NCI-H748 (cell line): ENCODE measurements at regions not wholly inside any gene's neighbourhood (a gene's known extent, or its start where the extent isn't known, plus 50 kb on each side); places are given as distances from the start of the nearest gene placed in this dataset.
A peak's percentile ranks its signal among the peaks of the same experiment; 100 is the strongest.

Experiments used
- DNase-seq: peaks from one replicate; lab custom pipeline; 2025; ENCODE audit not compliant: unreplicated experiment; lab: John Stamatoyannopoulos, UW

- no peak for DNase-seq
Measured at GRCh38 chr14:71588576-71589215, 343.5 kb upstream of the RGS6 start.

GRCh38 chr14:71589609-71590008, 342.6 kb upstream of the RGS6 start:
- DNase-seq: no peak

- no peak for DNase-seq
Measured at GRCh38 chr14:71590131-71590530, 342.1 kb upstream of the RGS6 start.

DNA sequence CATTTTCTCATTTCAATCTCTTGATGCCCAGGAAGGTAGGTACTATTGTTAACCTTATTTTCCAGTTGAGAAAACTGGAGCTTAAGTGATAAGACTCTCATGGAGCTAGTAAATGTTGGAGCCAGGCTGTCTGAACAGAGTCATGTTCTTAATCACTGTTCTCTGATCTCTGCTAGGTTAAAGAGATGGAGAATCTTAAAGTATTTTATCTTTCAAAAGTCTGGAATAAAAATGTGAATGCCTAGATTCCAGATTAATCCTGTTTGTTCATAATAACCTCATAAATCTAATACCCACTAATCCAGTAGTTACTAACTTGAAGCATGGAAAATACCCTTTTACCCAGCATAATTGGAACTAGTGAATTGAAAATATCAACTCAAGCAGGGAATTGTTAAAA, 341.0 kb upstream of the RGS6 start:
- DNase-seq: no peak

DNA sequence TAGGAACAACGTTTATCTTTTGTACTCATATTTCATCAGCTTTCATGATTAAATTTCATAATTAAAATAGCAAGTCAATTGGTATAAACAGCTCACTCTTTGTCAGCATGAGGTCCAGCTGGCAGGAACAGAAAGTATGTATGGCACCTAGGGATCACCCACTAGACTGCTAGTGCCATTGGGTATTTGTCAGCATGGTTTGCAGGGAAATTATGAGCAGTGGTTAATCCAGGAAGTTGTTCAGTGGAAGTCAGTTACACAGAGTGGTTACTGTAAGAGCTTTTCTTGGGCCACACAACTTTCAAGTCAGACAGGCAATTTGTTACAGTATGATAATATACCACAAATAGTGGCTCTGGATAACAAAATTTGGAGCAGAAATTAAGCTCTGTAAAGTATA, 340.3 kb upstream of the RGS6 start:
- no peak for DNase-seq

- DNase-seq: no peak
Measured at GRCh38 chr14:71592361-71592760, 339.9 kb upstream of the RGS6 start.

- no peak for DNase-seq
Measured at GRCh38 chr14:71593966-71594365, 338.3 kb upstream of the RGS6 start.

GRCh38 chr14:71594821-71595220, 337.4 kb upstream of the RGS6 start:
- no peak for DNase-seq

GRCh38 chr14:71595441-71595840, 336.8 kb upstream of the RGS6 start:
- no peak for DNase-seq

DNA sequence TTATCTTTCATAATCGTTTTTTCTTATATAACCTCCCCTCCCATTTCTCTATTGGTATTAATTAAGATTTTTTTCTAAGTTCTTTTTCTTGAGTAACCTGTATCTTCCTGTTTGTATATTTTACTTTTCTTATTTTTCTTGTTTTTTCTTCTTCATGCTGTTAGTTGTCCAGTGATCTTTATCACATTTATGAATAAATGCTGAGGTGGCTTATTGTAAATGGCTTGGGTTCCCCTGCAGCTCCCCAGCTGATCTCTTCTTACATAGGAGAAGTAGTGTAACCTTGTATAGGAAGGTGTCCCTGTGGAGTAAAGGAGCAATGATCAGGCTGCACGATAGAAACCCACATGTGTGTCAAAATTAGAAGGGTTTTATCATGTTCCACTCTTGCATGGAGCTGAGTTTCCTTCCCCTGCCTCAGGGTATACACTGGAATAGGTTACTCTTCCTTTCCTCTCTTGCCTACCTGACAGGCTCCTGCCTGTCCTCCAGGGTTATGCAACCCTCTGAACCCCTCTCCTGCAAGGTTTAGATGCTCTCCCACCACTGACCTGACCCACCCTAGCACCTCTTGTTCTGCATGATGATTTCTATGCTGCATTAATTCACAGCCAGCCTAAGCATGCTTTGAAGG, 334.8 kb upstream of the RGS6 start:
- no peak for DNase-seq

DNA sequence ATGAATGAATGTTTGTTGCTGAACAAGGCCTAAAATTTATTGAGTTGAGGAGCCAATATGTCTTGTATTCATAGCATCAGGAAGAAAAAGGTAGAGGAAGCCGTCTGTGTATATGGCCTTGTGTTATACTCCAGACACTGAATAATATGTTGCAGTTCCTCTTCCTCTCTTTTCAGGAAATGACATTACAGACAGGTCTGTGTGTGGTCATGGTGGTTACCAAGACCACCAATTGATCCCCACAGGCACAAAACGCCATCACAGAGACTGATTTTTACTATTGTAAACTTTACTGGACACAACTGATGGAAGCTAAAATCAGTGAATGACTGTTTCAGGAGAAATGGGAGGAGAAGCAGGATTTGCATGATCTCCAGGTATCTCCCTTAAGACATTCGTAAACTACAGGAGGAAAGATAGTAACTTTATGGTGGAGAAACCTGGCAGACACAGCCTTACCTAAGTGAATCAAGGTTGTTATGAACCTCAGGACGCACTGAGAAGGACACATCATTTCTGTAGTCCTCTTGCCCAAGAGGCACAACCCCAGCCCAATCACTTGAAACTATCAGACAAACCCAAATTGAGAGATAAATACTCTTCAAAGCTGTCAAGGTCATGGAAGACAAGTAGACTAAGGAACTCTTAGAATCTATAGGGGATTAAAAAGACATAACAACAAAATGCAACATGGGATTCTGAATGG, 334.1 kb upstream of the RGS6 start:
- no peak for DNase-seq

DNA sequence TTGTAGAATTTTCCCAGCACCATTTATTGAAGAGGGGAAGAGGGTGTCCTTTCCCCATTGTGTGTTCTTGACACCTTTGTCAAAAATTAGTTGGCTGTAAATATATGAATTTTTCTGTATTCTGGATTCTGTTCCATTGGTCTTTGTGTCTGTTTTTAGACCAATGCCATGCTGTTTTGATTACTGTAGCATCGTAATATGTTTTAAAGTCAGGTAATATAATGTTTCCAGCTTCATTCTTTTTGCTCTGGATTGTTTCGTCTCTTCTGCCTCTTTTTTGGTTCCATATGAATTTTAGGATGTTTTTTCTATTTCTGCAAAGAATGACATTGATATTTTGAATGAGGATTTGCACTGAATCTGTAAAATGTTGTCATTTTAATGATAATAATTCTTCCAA, 331.9 kb upstream of the RGS6 start:
- DNase-seq: no peak

GRCh38 chr14:71602524-71602923, 329.7 kb upstream of the RGS6 start:
- no peak for DNase-seq

DNA sequence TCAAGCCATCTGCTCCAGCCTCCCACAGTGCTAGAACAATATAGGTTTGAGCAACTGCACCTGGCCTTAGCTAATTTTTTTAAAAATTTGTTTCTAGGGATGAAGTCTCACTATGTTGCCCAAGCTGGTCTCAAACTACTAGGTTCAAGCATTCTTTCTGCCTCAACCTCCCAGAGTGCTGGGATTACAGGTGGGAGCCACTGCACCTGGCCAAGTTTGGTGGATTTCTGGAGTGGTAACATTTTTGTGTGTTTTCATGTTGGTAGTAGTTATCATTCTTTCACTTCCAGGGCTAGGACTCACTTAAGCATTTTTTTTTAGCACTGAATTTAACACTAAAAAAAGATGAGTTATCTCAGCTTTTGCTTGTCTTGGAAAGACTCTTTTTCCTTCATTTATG, 328.0 kb upstream of the RGS6 start:
- no peak for DNase-seq

- no peak for DNase-seq
Measured at GRCh38 chr14:71606064-71606463, 326.2 kb upstream of the RGS6 start.

- no peak for DNase-seq
Measured at GRCh38 chr14:71606575-71606974, 325.7 kb upstream of the RGS6 start.

GRCh38 chr14:71607056-71607455, 325.2 kb upstream of the RGS6 start:
- DNase-seq: no peak

DNA sequence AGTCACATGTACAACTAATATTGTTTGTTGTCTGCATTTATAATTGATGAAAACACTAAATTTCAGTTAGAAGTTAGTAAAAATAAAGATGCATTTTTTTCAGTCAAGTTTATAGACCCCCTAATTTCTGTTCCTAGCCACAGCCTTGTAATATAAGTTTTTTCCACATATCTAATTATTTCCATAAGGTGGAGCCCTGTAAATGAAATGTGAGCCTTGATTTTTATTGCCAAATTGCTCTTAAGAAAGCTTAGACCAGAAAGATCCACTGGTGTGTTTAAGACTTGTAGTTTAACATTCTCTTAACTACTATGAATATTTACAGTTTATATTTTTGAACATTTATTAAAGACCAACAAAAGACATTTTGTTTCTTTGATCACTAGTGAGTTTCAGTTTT, 322.1 kb upstream of the RGS6 start:
- no peak for DNase-seq

DNA sequence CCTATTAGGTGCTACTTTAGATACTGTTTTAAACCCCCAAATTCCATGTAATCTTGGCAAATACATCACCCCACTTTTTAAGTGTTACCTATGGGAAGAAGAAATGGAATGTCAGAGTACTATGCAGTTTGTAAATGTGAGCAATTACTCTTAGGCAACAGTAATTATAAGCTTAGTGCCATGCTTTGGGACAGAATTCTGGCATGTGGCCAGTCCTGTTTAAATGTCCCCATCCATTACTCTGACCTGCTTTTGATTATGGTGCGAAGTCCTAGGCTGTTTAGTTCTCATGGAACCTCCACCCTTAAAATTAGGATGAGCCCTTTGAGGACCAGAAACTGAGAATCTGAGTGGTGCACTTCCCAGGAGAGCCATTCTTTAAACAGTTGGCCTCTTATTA, 321.4 kb upstream of the RGS6 start:
- peak; percentile 63 for DNase-seq

DNA sequence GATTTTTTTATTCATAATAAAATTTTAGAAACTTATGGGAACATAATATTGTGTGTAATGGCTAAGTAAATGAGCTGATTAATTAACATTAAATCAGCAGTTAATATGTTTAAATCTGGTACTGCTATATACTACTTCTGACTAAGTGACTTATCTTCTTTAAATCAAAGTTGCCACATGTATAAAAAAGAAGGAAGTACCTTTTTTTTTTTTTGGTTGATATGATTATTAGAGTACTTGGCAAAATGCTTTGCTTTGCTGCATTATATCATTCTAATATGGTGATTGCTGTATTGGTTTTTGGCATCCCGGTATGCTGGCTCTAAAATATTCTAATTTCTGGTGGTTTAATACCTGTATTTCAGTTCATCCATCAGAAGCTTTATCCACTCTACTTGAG, 319.1 kb upstream of the RGS6 start:
- no peak for DNase-seq

DNA sequence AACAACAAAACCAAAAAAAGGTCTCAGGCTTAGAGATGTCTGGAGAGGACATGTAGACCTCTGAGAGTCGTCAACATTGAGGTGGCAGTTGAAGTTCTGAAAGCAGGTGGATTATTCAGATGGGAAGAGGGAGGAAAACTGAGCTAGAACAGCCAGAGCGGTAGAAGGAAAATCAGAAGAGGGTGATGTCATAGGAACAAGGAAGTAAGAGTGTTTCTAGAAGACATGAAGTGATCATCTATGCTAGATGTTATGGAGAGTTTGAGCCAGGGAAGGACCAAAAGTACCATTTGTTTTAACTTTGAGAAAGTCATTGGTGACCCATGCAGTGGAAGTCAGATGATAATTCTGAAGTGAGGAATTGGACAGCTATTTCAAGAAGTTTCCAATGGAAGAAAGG, 316.2 kb upstream of the RGS6 start:
- DNase-seq: no peak

DNA sequence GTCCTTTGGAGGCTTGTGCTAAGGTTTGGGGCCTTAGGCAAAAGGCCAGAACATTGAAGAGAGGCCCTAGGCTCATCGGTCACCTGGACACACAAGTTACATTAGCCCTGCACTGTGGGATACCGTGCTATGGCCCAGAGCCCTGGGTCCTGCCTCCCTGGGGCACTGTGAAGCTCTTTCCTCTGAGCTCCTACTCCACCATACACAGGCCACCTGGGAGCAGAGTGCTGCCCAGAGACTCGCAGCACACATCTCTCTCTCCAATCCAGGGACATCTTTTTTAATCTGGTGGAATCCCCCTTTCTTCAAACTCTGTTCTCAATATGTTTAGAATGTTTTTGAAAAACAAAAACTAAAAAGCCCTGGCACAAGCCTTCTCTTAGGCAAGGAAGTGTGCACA, 314.2 kb upstream of the RGS6 start:
- no peak for DNase-seq

GRCh38 chr14:71618716-71619115, 313.5 kb upstream of the RGS6 start:
- DNase-seq: no peak
